ENCODE measurements at regions not wholly inside any gene's neighbourhood (a gene's known extent, or its start where the extent isn't known, plus 50 kb on each side); places are given as distances from the start of the nearest gene placed in this dataset.

DNA sequence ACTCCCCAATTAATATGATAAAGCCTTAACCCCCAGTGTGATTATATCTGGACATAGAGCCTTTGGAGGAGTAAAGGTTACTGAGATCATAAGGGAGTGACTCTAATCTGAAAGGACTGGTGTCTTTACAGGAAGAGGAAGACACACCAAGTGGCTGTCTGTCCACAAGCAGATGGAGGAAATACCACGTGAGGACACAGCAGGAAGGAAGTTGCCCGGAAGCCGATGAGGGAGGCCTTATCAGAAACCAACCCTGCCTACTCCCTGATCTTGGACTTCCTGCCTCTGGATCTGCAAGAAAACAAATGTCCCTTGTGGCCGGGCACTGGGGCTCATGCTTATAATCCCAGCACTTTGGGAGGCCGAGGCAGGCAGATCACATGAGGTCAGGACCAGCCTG is 110.3 kb upstream of the CHRM3 start (continued):
- TF ChIP-seq ZNF426 (tag by site-specific recombination; IDR thresholded peaks at IDR 0.05): no peak
- no peak for TF ChIP-seq ZNF449 (tag by site-specific recombination; IDR thresholded peaks at IDR 0.05)

GRCh38 chr1:239274242-239274830 is 112.0 kb upstream of the CHRM3 start:
- Histone ChIP-seq H3K9me3 (ENCODE audit: control insufficient read depth, insufficient read depth, low read depth, low read length) (no peaks in the 10 kb centered on the region), H3K4me3 (ENCODE audit: low read depth, low read length) (no peak overlapping the region), H3K4me1 (ENCODE audit: control insufficient read depth, insufficient read depth, low read length) (no peaks in the 10 kb centered on the region), H3K27ac (ENCODE audit: extremely low read depth, low read depth, low read length) (no peak overlapping the region), H3K36me3 (ENCODE audit: control insufficient read depth in 2 of 2, insufficient read depth in 1 of 2, low read length in 2 of 2) (no peaks in the 10 kb centered on the region)
- POLR2A ChIA-PET: no interaction called here
- no peak for TF ChIP-seq ZNF114 (tag by site-specific recombination; IDR thresholded peaks at IDR 0.05)
- TF ChIP-seq ZNF398 (tag by site-specific recombination; IDR thresholded peaks at IDR 0.05): no peak
- TF ChIP-seq ZNF701 (tag by site-specific recombination; IDR thresholded peaks at IDR 0.05): no peak
- TF ChIP-seq ZNF510 (tag by site-specific recombination; IDR thresholded peaks at IDR 0.05; ENCODE audit: insufficient replicate concordance): no peak
- TF ChIP-seq, protein P1, sequence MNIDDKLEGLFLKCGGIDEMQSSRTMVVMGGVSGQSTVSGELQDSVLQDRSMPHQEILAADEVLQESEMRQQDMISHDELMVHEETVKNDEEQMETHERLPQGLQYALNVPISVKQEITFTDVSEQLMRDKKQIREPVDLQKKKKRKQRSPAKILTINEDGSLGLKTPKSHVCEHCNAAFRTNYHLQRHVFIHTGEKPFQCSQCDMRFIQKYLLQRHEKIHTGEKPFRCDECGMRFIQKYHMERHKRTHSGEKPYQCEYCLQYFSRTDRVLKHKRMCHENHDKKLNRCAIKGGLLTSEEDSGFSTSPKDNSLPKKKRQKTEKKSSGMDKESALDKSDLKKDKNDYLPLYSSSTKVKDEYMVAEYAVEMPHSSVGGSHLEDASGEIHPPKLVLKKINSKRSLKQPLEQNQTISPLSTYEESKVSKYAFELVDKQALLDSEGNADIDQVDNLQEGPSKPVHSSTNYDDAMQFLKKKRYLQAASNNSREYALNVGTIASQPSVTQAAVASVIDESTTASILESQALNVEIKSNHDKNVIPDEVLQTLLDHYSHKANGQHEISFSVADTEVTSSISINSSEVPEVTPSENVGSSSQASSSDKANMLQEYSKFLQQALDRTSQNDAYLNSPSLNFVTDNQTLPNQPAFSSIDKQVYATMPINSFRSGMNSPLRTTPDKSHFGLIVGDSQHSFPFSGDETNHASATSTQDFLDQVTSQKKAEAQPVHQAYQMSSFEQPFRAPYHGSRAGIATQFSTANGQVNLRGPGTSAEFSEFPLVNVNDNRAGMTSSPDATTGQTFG (tag by site-specific recombination; IDR thresholded peaks at IDR 0.05; ENCODE audit: borderline replicate concordance): no peak
- TF ChIP-seq ZNF830 (tag by site-specific recombination; IDR thresholded peaks at IDR 0.05; ENCODE audit: low read depth): no peak
- TF ChIP-seq ZNF555 (tag by site-specific recombination; conservative IDR thresholded peaks at IDR 0.05): no peak
- no peak for TF ChIP-seq ZNF391 (tag by site-specific recombination; IDR thresholded peaks at IDR 0.05; ENCODE audit: borderline replicate concordance, low read depth)
- TF ChIP-seq ZNF521 (tag by site-specific recombination; IDR thresholded peaks at IDR 0.05): no peak
- no peak for TF ChIP-seq SCRT1 (tag by site-specific recombination; IDR thresholded peaks at IDR 0.05; ENCODE audit: borderline replicate concordance)
- no peak for TF ChIP-seq BCL11A (tag by site-specific recombination; IDR thresholded peaks at IDR 0.05; ENCODE audit: low read depth)
- no peak for TF ChIP-seq SP7 (tag by site-specific recombination; IDR thresholded peaks at IDR 0.05)
- TF ChIP-seq ZNF624 (tag by site-specific recombination; IDR thresholded peaks at IDR 0.05): no peak
- TF ChIP-seq ZNF664 (tag by site-specific recombination; IDR thresholded peaks at IDR 0.05): no peak
- no peak for TF ChIP-seq ZIC2 (tag by site-specific recombination; IDR thresholded peaks at IDR 0.05)
- TF ChIP-seq OSR2 (tag by site-specific recombination; IDR thresholded peaks at IDR 0.05): no peak
- CTCF ChIA-PET: no interaction called here

DNA sequence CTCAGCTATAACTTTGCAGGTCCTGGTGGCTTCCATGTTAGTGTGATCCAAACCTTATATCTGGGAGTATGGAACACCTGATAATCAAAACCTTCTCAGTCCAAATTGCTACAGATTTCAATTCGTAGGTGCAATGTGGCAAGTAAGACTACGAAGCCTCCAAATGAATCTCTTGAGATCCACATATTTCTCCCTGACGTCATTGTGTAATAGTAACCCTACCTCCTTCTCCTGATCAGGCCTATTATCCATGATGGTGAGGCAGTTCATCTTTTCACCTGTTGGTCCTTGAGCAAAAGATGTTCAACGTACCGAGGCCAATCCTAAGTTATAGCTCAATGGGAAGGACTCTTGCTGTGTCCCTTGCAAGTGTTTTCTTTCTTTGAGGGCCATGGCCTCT is 115.9 kb upstream of the CHRM3 start:
- ChIA-PET CTCF (no interaction called here), POLR2A (no interaction called here)
- H3K4me1 ChIP-seq (ENCODE audit: control insufficient read depth, insufficient read depth, low read length): no peaks in the 10 kb centered on the region
- H3K9me3 ChIP-seq (ENCODE audit: control insufficient read depth, insufficient read depth, low read depth, low read length): no peaks in the 10 kb centered on the region
- H3K36me3 ChIP-seq (ENCODE audit: control insufficient read depth in 2 of 2, insufficient read depth in 1 of 2, low read length in 2 of 2): no peaks in the 10 kb centered on the region
- no peak overlapping the region for H3K27ac ChIP-seq (ENCODE audit: extremely low read depth, low read depth, low read length)
- TF ChIP-seq ATF2 (tag by site-specific recombination; IDR thresholded peaks at IDR 0.05; ENCODE audit: low read depth): peak; percentile 58; the same call in 1 of the 2 replicates
- TF ChIP-seq ZNF747 (tag by site-specific recombination; IDR thresholded peaks at IDR 0.05): no peak
- H3K4me3 ChIP-seq (ENCODE audit: low read depth, low read length): no peak overlapping the region
